Heart left ventricle (tissue), 16 donors: ENCODE measurements at regions not wholly inside any gene's neighbourhood (a gene's known extent, or its start where the extent isn't known, plus 50 kb on each side); places are given as distances from the start of the nearest gene placed in this dataset.

Experiments
- ATAC-seq, 4 donors: fragments of 200-7000 bp; cut with Tn5 transposase; one replicate each; pipeline ENCODE4 v1.9.1; 2020 to 2022; ENCODE audit warnings: moderate library complexity in 4 of 4, mild to moderate bottlenecking in 3 of 4, moderate number of reproducible peaks in 1 of 4
- DNase-seq, 5 donors: peaks; one replicate each; pipeline ENCODE4 v3.0.0-alpha.2; 2020
- H3K27ac ChIP-seq, 12 donors: fragments of 200-600 bp; sonication (generic) in 4 of 12; one replicate each; pipeline versions ENCODE4 v1.5.0 to v1.8.0; 2016 to 2022; ENCODE audit warnings: mild to moderate bottlenecking in 2 of 12
- H3K27me3 ChIP-seq, 9 donors: fragments of 200-600 bp; sonication (generic) in 2 of 9; one replicate each; pipeline versions ENCODE4 v1.5.1 to v1.8.0; 2016 to 2022; ENCODE audit warnings: mild to moderate bottlenecking in 3 of 9
- H3K36me3 ChIP-seq, 9 donors: fragments of 200-600 bp; sonication (generic) in 2 of 9; one replicate each; pipeline versions ENCODE4 v1.5.0 to v1.8.0; 2018 to 2022; ENCODE audit warnings: mild to moderate bottlenecking in 2 of 9
- H3K4me1 ChIP-seq, 12 donors: fragments of 200-600 bp; sonication (generic) in 4 of 12; one replicate each; pipeline versions ENCODE4 v1.5.0 to v1.8.0; 2016 to 2022; ENCODE audit warnings: mild to moderate bottlenecking in 3 of 12
- H3K4me3 ChIP-seq, 12 donors: fragments of 200-600 bp; sonication (generic) in 4 of 12; one replicate each; pipeline versions ENCODE4 v1.5.0 to v1.8.0; 2017 to 2022; ENCODE audit warnings: mild to moderate bottlenecking in 9 of 12, moderate library complexity in 4 of 12
- H3K9me3 ChIP-seq, 12 donors: fragments of 200-600 bp; sonication (generic) in 4 of 12; one replicate each; pipeline versions ENCODE4 v1.5.0 to v1.8.0; 2016 to 2022; ENCODE audit warnings: mild to moderate bottlenecking in 1 of 12
- CTCF ChIP-seq, 12 donors: fragments of 200-600 bp; sonication (generic) in 4 of 12; IDR thresholded peaks; one replicate each; pipeline versions ENCODE4 v1.5.0 to v1.8.0; 2018 to 2022; ENCODE audit warnings: antibody characterized with exemption in 12 of 12, mild to moderate bottlenecking in 5 of 12
- POLR2A ChIP-seq, 2 donors: fragments of 450-650 bp; IDR thresholded peaks; one replicate each; pipeline ENCODE4 v1.6.1; 2017; ENCODE audit warnings: antibody characterized with exemption in 2 of 2, mild to moderate bottlenecking in 2 of 2, moderate library complexity in 2 of 2
- WGBS, 4 donors: extraction: QIAGEN DNeasy Blood & Tissue Kit in 2 of 4; methylation state at CpG; one replicate each; pipeline versions ENCODE4 v1.1.5 to v1.1.7; 2013 to 2018; 5-methylcytosine and 5-hydroxymethylcytosine counted together
- intact Hi-C, 10 donors: fragments of 100-400 bp; cut with DNase I; formaldehyde crosslinking; loops; one replicate each; pipeline versions ENCODE4 v1.11.1 to v1.14.2; 2022
- donor health status: ischemic (EF 13 %, LVEDD 7.1; RV severe dilation, severe dysfunction).
- donor health status: healthy with polysubstance abuse.
- donor health status: DM: no; HTN: yes; CAD: no.
- donor health status: DM: no; HTN: no; CAD: no.
- donor health status: ischemic (EF 25% LVEDD 6.9; RV normal size, moderate dysfunction).
- donor health status: ischemic (EF 25% LVEDD 5.7; RV mildly dilated, moderate dysfunction).
- donor health status: healthy.
- donor health status: DM: yes; HTN: yes; CAD: no.
- donor health status: ischemic (EF 35%, LVEDD 5.7; RV mildly dilated, moderate dysfunction).
- donor health status: nonischemic (EF 11% LVEDD 7.7; RV severe dilation, severe dysfunction).
- donor health status: DM: yes; HTN: yes; CAD: no.
- donor health status: PGD.
- donor health status: ischemic (EF 29% LVEDD 5.4; RV normal size, mild dysfunction).
- donor health status: nonischemic (EF 23%, LVEDD 6.1; RV moderate dilation, normal function).

- H3K4me3 ChIP-seq = no peak overlapping the region
- H3K4me1 ChIP-seq = no peaks in the 10 kb centered on the region
- H3K36me3 ChIP-seq = no peaks in the 10 kb centered on the region
- WGBS, 4 donors = 30 to 37% (median 32%) methylated on average over 4 of the region's 4 CpGs
- TF ChIP-seq CTCF (IDR thresholded peaks at IDR 0.05) (no peak), POLR2A (IDR thresholded peaks at IDR 0.05) (no peak)
- intact Hi-C loops = no loop called here
- H3K9me3 ChIP-seq = no peaks in the 10 kb centered on the region
- DNase-seq = no peak
- H3K27ac ChIP-seq = no peak overlapping the region
- H3K27me3 ChIP-seq = peaks cover 0 to 25% (median 0%) of the 10 kb centered on the region in 9 donors
- ATAC-seq = no peak
These were observed 327.2 kb upstream of the MSX2 start for GRCh38 chr5:174397206-174397605.

- DNase-seq (no peak), ATAC-seq (no peak)
- Histone ChIP-seq H3K27ac (no peak overlapping the region), H3K27me3 (peaks cover 0 to 25% (median 0%) of the 10 kb centered on the region in 9 donors), H3K4me1 (no peaks in the 10 kb centered on the region), H3K36me3 (no peaks in the 10 kb centered on the region), H3K4me3 (no peak overlapping the region), H3K9me3 (no peaks in the 10 kb centered on the region)
- intact Hi-C loops = no loop called here
- 73 to 82% (median 78%) methylated on average over 2 of the region's 2 CpGs for WGBS, 4 donors
- TF ChIP-seq CTCF (IDR thresholded peaks at IDR 0.05) = no peak
- no peak for TF ChIP-seq POLR2A (IDR thresholded peaks at IDR 0.05)
These were observed 326.2 kb upstream of the MSX2 start for GRCh38 chr5:174398171-174398570.

DNA sequence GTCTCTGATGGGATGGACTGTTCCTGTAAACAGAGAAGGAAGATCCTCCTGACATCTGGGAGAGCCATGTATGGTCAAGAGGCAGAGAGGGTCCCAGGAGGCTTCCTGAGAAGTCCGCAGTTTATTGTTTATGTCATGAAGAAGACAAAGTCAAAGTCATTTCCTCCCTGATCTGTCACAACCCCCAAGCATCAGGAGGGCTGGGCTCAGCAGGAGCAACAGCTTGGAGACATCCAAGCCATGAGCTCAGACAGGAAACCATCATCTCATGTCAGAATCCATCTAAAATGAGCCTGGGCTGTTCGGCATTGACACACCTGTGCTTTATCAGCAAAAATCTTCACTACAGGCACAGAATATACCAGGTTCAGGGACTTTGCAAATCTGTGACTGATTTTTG, 325.0 kb upstream of the MSX2 start:
- no peaks in the 10 kb centered on the region for H3K9me3 ChIP-seq
- 28 to 36% (median 29%) methylated on average over 2 of the region's 2 CpGs for WGBS, 4 donors
- intact Hi-C loops = no loop called here
- H3K27ac ChIP-seq = no peak overlapping the region
- H3K4me1 ChIP-seq = no peaks in the 10 kb centered on the region
- ATAC-seq = no peak
- H3K36me3 ChIP-seq = no peaks in the 10 kb centered on the region
- TF ChIP-seq POLR2A (IDR thresholded peaks at IDR 0.05) = no peak
- TF ChIP-seq CTCF (IDR thresholded peaks at IDR 0.05) = no peak
- peaks cover 0 to 15% (median 0%) of the 10 kb centered on the region in 9 donors for H3K27me3 ChIP-seq
- no peak for DNase-seq
- H3K4me3 ChIP-seq = no peak overlapping the region

- 48 to 62% (median 56%) methylated on average over 3 of the region's 3 CpGs for WGBS, 4 donors
These were observed 323.9 kb upstream of the MSX2 start for GRCh38 chr5:174400461-174400860.

More at GRCh38 chr5:174400461-174400860, 323.9 kb upstream of the MSX2 start:
- H3K9me3 ChIP-seq = no peaks in the 10 kb centered on the region
- no peaks in the 10 kb centered on the region for H3K4me1 ChIP-seq
- ATAC-seq = no peak
- intact Hi-C loops = no loop called here
- peaks cover 0 to 5% (median 0%) of the 10 kb centered on the region in 9 donors for H3K27me3 ChIP-seq
- no peak for DNase-seq
- H3K36me3 ChIP-seq = no peaks in the 10 kb centered on the region
- no peak overlapping the region for H3K27ac ChIP-seq
- TF ChIP-seq POLR2A (IDR thresholded peaks at IDR 0.05) (no peak), CTCF (IDR thresholded peaks at IDR 0.05) (no peak)
- H3K4me3 ChIP-seq = no peak overlapping the region
